ENCODE measurements at regions not wholly inside any gene's neighbourhood (a gene's known extent, or its start where the extent isn't known, plus 50 kb on each side); places are given as distances from the start of the nearest gene placed in this dataset.

DNA sequence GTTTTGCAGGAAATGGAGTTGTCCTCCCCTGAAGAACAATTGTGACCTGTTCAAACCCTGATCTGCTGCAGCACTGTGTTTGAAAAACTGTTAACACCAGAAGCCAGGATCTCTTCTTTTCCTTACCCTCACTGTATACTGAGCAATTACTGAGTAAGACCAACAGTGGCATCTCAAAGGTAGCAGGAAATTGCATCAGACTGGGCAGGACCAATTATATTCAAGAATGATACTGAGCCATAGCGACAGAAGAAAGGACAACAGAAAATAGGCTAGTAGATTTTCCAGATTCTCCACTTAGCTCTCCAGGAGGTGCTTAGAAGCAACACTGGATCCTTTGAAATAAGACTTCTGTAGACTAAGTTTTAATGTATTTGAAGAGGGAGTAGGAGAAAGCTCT is 57.4 kb upstream of the INHBA start:
- ChIA-PET CTCF (no interaction called here), POLR2A (no interaction called here)
- no peak overlapping the region for H3K27ac ChIP-seq (ENCODE audit: low read depth, low read length)
- peaks cover 4% of the 10 kb centered on the region; the same call in 1 of the 2 replicates for H3K9me3 ChIP-seq (ENCODE audit: control insufficient read depth, insufficient read depth, low read length)
- TF ChIP-seq, protein P1, sequence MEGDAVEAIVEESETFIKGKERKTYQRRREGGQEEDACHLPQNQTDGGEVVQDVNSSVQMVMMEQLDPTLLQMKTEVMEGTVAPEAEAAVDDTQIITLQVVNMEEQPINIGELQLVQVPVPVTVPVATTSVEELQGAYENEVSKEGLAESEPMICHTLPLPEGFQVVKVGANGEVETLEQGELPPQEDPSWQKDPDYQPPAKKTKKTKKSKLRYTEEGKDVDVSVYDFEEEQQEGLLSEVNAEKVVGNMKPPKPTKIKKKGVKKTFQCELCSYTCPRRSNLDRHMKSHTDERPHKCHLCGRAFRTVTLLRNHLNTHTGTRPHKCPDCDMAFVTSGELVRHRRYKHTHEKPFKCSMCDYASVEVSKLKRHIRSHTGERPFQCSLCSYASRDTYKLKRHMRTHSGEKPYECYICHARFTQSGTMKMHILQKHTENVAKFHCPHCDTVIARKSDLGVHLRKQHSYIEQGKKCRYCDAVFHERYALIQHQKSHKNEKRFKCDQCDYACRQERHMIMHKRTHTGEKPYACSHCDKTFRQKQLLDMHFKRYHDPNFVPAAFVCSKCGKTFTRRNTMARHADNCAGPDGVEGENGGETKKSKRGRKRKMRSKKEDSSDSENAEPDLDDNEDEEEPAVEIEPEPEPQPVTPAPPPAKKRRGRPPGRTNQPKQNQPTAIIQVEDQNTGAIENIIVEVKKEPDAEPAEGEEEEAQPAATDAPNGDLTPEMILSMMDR (IDR thresholded peaks at IDR 0.05; ENCODE audit: low read depth, low read length), result no peak
- no peak for DNase-seq (ENCODE audit: low read depth, low spot score)
- no peaks in the 10 kb centered on the region for H3K27me3 ChIP-seq (ENCODE audit: control insufficient read depth, insufficient read depth, low read length)
- no peak overlapping the region for H3K4me3 ChIP-seq (ENCODE audit: low read depth, low read length)

DNA sequence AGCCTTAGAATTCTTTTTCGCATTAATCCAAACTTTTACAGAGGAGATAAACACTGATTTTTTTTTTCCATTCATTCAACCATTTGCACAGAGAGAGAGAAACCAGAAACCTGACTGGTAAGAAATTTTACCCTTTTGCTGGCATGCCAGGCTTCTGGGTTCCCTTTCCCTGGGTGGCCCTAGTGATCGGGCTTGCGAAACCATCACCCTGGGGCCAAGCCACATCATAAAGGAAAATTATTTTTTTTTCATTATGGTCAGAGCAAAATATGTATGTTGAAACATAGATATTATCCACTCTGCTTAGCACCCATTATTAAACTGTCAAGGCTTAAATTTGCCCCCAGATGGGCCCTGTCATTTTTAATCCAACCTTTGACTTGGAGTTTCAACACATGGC is 55.4 kb upstream of the INHBA start:
- ChIA-PET CTCF (no interaction called here), POLR2A (no interaction called here)
- no peaks in the 10 kb centered on the region for H3K27me3 ChIP-seq (ENCODE audit: control insufficient read depth, insufficient read depth, low read length)
- TF ChIP-seq, protein P1 (IDR thresholded peaks at IDR 0.05; ENCODE audit: low read depth, low read length), result no peak
- DNase-seq (ENCODE audit: low read depth, low spot score), result no peak
- no peak overlapping the region for H3K4me3 ChIP-seq (ENCODE audit: low read depth, low read length)
- H3K27ac ChIP-seq (ENCODE audit: low read depth, low read length), result no peak overlapping the region
- peaks cover 4% of the 10 kb centered on the region; the same call in 1 of the 2 replicates for H3K9me3 ChIP-seq (ENCODE audit: control insufficient read depth, insufficient read depth, low read length)

DNA sequence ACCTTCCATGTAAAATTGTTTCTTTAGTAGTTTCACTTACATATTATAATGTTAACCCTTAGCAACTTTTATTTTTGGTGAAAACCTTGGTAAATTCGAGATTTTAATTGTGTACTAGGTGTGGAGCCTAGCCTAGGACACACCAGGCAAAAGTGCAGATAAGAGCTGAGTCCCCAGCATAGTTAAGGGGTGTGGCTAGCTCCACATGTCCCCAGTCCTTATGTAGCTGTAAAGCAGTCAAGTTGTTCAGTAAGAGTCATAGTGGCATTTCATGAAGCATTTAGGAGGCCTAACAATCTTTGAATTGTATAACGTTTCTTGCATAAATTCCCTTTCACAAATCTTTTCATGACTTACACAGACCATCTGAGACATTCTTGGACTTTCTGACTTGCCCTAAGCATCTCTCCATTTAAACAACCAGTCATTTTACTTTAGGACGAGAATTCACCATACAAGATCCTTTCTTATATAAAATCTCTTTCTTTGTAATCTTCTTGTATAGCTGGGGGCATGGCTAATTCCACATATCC is 53.8 kb upstream of the INHBA start:
- H3K27me3 ChIP-seq (ENCODE audit: control insufficient read depth, insufficient read depth, low read length), result no peaks in the 10 kb centered on the region
- H3K27ac ChIP-seq (ENCODE audit: low read depth, low read length), result no peak overlapping the region
- TF ChIP-seq, protein P1 (IDR thresholded peaks at IDR 0.05; ENCODE audit: low read depth, low read length), result no peak
- no peak overlapping the region for H3K4me3 ChIP-seq (ENCODE audit: low read depth, low read length)
- H3K9me3 ChIP-seq (ENCODE audit: control insufficient read depth, insufficient read depth, low read length), result peaks cover 4% of the 10 kb centered on the region; the same call in 1 of the 2 replicates
- ChIA-PET CTCF (no interaction called here), POLR2A (no interaction called here)
- DNase-seq (ENCODE audit: low read depth, low spot score), result no peak

DNA sequence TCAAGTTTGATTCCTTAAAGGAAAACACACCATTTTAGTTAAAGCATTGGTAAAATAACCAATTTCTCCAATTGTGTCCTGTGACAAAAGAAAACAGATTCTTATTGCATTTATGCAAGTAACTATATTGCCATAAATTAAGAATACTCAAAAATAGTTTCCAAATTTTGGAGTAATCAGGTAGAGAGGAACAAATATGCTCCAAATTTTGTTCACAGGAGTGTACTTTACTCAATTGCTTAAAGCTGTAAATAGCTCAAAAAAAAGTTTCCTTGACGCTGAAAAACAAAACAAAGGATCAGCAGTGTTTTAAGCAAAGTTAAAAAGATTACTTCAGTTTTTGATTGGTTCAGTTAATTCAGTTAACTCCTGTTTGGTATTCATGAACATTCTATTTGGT is 52.2 kb upstream of the INHBA start:
- TF ChIP-seq, protein P1 (IDR thresholded peaks at IDR 0.05; ENCODE audit: low read depth, low read length), result no peak
- ChIA-PET POLR2A (no interaction called here), CTCF (no interaction called here)
- Histone ChIP-seq H3K4me3 (ENCODE audit: low read depth, low read length) (no peak overlapping the region), H3K9me3 (ENCODE audit: control insufficient read depth, insufficient read depth, low read length) (peaks cover 4% of the 10 kb centered on the region; the same call in 1 of the 2 replicates), H3K27ac (ENCODE audit: low read depth, low read length) (no peak overlapping the region), H3K27me3 (ENCODE audit: control insufficient read depth, insufficient read depth, low read length) (no peaks in the 10 kb centered on the region)
- DNase-seq (ENCODE audit: low read depth, low spot score), result no peak

DNA sequence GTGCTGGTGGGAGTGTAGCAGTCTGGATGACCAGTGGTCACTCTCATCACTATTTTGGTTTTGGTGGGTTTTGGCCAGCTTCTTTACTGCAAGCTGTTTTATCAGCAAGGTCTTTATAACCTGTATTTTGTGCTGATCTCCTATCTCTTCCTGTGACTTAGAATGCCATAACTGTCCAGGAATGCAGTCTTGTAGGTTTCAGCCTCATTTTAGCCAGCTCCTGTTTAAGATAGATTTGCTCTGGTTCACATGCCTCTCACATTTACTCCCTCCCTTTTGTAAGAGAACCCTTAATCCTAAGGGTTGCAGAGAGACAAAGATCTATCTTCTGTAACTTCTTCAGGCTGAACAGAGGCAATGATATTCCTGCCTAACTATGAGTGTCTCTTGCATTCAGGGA is 51.2 kb upstream of the INHBA start:
- Histone ChIP-seq H3K4me3 (ENCODE audit: low read depth, low read length) (no peak overlapping the region), H3K27ac (ENCODE audit: low read depth, low read length) (no peak overlapping the region), H3K27me3 (ENCODE audit: control insufficient read depth, insufficient read depth, low read length) (no peaks in the 10 kb centered on the region), H3K9me3 (ENCODE audit: control insufficient read depth, insufficient read depth, low read length) (peaks cover 4% of the 10 kb centered on the region; the same call in 1 of the 2 replicates)
- no peak for DNase-seq (ENCODE audit: low read depth, low spot score)
- TF ChIP-seq, protein P1 (IDR thresholded peaks at IDR 0.05; ENCODE audit: low read depth, low read length), result no peak
- CTCF ChIA-PET, result no interaction called here
- POLR2A ChIA-PET, result no interaction called here

All from AG04450 (cell line).